Neural cell (in vitro differentiated cells): ENCODE measurements at regions not wholly inside any gene's neighbourhood (a gene's known extent, or its start where the extent isn't known, plus 50 kb on each side); places are given as distances from the start of the nearest gene placed in this dataset.

ENCODE experiments used
- H2AFZ ChIP-seq: fragments of 200-600, 300-800 bp; sonication (generic), shearing (Covaris generic); 2 replicates; pipeline ENCODE4 v1.6.0; 2014; ENCODE audit warnings: low read depth, mild to moderate bottlenecking, antibody characterized with exemption, low read length, moderate library complexity
- H3F3A ChIP-seq: fragments of 200-600 bp; shearing (Covaris generic); 2 replicates; pipeline ENCODE4 v1.6.1; 2016; ENCODE audit warnings: mild to moderate bottlenecking, moderate library complexity, mixed read lengths, antibody characterized with exemption, low read length; ENCODE audit not compliant: insufficient read depth, poor library complexity, severe bottlenecking
- H3K27ac ChIP-seq: fragments of 200-600, 300-800 bp; sonication (generic), shearing (Covaris generic); 2 replicates; pipeline ENCODE4 v1.5.1; 2014; ENCODE audit warnings: mild to moderate bottlenecking, low read length, moderate library complexity
- H3K27me3 ChIP-seq: fragments of 300-800, 200-600 bp; sonication (generic), shearing (Covaris generic); 2 replicates; pipeline ENCODE4 v1.6.0; 2014; ENCODE audit warnings: mild to moderate bottlenecking, low read depth, low read length, moderate library complexity; ENCODE audit not compliant: insufficient read depth
- H3K36me3 ChIP-seq: fragments of 300-800, 200-600 bp; sonication (generic), shearing (Covaris generic); 2 replicates; pipeline ENCODE4 v1.5.1; 2014; ENCODE audit warnings: mild to moderate bottlenecking, antibody characterized with exemption, low read length, moderate library complexity; ENCODE audit not compliant: insufficient read depth
- H3K4me2 ChIP-seq: fragments of 300-800, 200-600 bp; sonication (generic), shearing (Covaris generic); 2 replicates; pipeline ENCODE4 v1.6.0; 2014; ENCODE audit warnings: mild to moderate bottlenecking, low read length
- H3K4me3 ChIP-seq: fragments of 300-800, 200-600 bp; sonication (generic), shearing (Covaris generic); 2 replicates; pipeline ENCODE4 v1.5.1; 2014; ENCODE audit warnings: mild to moderate bottlenecking, low read length, moderate library complexity
- H3K79me2 ChIP-seq: fragments of 200-600 bp; shearing (Covaris generic); replicated peaks from 2 replicates; pipeline ENCODE4 v1.6.0; 2014; ENCODE audit warnings: mild to moderate bottlenecking, low read length, moderate library complexity; ENCODE audit not compliant: insufficient read depth
- H3K9ac ChIP-seq: fragments of 300-800, 200-600 bp; sonication (generic), shearing (Covaris generic); 2 replicates; pipeline ENCODE4 v1.6.1; 2016; ENCODE audit warnings: mild to moderate bottlenecking, low read length, mixed read lengths
- H3K9me2 ChIP-seq: fragments of 200-600 bp; shearing (Covaris generic); 2 replicates; pipeline ENCODE4 v1.6.1; 2016; ENCODE audit warnings: mild to moderate bottlenecking, low read length, mixed read lengths; ENCODE audit not compliant: insufficient read depth
- H3K9me3 ChIP-seq: fragments of 200-600, 300-800 bp; sonication (generic), shearing (Covaris generic); 2 replicates; pipeline ENCODE4 v1.6.1; 2016; ENCODE audit warnings: mild to moderate bottlenecking, mixed run types, low read length, moderate library complexity, mixed read lengths
- H4K20me1 ChIP-seq: fragments of 200-600 bp; shearing (Covaris generic); 2 replicates; pipeline ENCODE4 v1.6.1; 2016; ENCODE audit warnings: mild to moderate bottlenecking, mixed run types; ENCODE audit not compliant: insufficient read depth
- EP300 ChIP-seq: fragments of 450-650 bp; conservative IDR thresholded peaks from 2 replicates; pipeline ENCODE4 v1.6.1; 2014; ENCODE audit warnings: antibody characterized with exemption, mild to moderate bottlenecking, moderate library complexity; ENCODE audit not compliant: poor library complexity, severe bottlenecking
- POLR2AphosphoS5 ChIP-seq: IDR thresholded peaks from 2 replicates; pipeline ENCODE4 v1.6.1; 2012
- RAD21 ChIP-seq: fragments of 450-650 bp; conservative IDR thresholded peaks from 2 replicates; pipeline ENCODE4 v1.6.1; 2014; ENCODE audit warnings: antibody characterized with exemption, mild to moderate bottlenecking, moderate library complexity
- REST ChIP-seq: IDR thresholded peaks from 2 replicates; pipeline ENCODE4 v1.6.1; 2012; ENCODE audit warnings: borderline replicate concordance
- SMC3 ChIP-seq: fragments of 450-650 bp; conservative IDR thresholded peaks from 2 replicates; pipeline ENCODE4 v1.6.1; 2014; ENCODE audit warnings: antibody characterized with exemption, mild to moderate bottlenecking, moderate library complexity; ENCODE audit not compliant: poor library complexity
- TAF1 ChIP-seq: IDR thresholded peaks from 2 replicates; pipeline ENCODE4 v1.6.1; 2012; ENCODE audit warnings: low read depth

DNA sequence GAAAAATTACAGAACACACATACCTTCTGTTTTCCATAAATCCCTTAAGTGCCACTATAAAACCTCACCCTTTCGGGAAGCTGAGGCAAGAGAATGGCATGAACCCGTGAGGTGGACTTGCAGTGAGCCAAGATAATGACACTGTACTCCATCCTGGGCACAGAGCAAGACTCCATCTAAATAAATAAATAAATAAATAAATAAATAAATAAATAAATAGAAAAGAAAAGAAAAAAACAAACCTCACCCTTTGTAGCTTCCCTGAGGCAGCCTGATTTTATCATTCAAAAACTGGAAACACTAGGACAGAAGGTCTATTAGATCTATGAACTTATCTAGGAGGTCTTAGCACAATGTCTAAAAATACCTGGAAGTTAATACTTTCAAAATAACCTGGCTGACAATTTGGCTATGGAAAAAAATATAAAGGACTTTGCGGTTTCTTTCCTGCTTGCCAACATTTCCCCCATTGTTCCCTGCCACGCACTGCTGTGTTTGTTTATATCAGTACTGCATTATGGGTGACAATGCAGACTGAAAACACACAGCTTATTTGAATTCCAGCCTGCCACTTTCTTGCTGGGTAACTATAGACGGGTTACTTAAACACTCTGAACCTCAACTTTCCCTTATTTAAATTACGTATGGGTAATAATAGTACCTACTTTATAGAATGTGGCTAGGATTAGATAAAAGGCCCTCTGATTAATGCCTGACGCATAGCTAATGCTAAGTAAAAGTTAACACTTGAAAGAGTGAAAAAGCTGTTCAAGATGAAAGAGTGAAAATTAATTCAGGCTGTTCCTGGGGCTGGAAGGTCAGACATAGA, 313.0 kb downstream of the RDH14 start:
- H3K79me2 ChIP-seq, result no peaks in the 10 kb centered on the region
- H3K9me3 ChIP-seq, result no peaks in the 10 kb centered on the region
- no peaks in the 10 kb centered on the region for H3F3A ChIP-seq
- peaks cover 24% of the 10 kb centered on the region for H3K27me3 ChIP-seq
- TF ChIP-seq POLR2AphosphoS5 (no peak), REST (no peak), TAF1 (no peak), EP300 (no peak), SMC3 (no peak), RAD21 (no peak)
- H3K4me2 ChIP-seq, result no peak overlapping the region
- H3K9me2 ChIP-seq, result no peaks in the 10 kb centered on the region
- H3K9ac ChIP-seq, result no peak overlapping the region
- no peaks in the 10 kb centered on the region for H3K36me3 ChIP-seq
- no peak overlapping the region for H3K4me3 ChIP-seq
- H2AFZ ChIP-seq, result no peak overlapping the region
- H4K20me1 ChIP-seq, result no peaks in the 10 kb centered on the region
- H3K27ac ChIP-seq, result no peak overlapping the region

DNA sequence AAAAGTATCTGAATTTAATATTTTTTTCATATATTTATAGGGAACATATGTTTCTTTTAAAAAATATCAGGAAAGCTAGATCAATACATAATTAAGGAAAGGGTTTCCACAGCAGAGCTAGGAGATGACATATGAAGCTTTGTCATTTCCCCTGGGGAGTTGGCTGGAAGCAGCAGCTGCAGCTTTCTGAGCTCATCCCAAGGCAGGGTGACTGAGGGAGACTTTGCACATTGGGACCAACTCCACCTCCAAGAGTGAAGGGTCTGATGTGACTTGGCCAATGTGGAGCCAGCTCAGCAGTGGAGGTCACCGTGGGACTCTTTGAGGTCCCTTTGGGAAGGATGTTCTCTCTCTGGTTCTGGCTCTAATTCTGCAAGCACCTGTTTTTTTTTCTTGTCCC, 315.1 kb downstream of the RDH14 start:
- Histone ChIP-seq H3K27me3 (peaks cover 24% of the 10 kb centered on the region), H3K4me2 (no peak overlapping the region), H3K9me2 (no peaks in the 10 kb centered on the region), H4K20me1 (no peaks in the 10 kb centered on the region), H3K36me3 (no peaks in the 10 kb centered on the region), H3K27ac (no peak overlapping the region), H2AFZ (no peak overlapping the region), H3F3A (no peaks in the 10 kb centered on the region), H3K4me3 (no peak overlapping the region), H3K79me2 (no peaks in the 10 kb centered on the region), H3K9ac (no peak overlapping the region), H3K9me3 (no peaks in the 10 kb centered on the region)
- no peak for TF ChIP-seq SMC3
- TF ChIP-seq REST, result no peak
- no peak for TF ChIP-seq TAF1
- TF ChIP-seq EP300, result no peak
- TF ChIP-seq RAD21, result no peak
